Sigmoid colon (tissue), 6 donors: ENCODE measurements at regions not wholly inside any gene's neighbourhood (a gene's known extent, or its start where the extent isn't known, plus 50 kb on each side); places are given as distances from the start of the nearest gene placed in this dataset.

ENCODE experiments used
- DNase-seq: peaks from one replicate; pipeline ENCODE4 v3.0.0-alpha.2; 2019
- H3K27ac ChIP-seq, 4 donors: fragments of 200-600 bp; sonication (generic); one replicate each; pipeline ENCODE4 v1.5.1; 2016 to 2019; ENCODE audit warnings: mild to moderate bottlenecking in 1 of 4
- H3K27me3 ChIP-seq, 3 donors: fragments of 200-600 bp; sonication (generic); one replicate each; pipeline ENCODE4 v1.5.1; 2019; ENCODE audit warnings: mild to moderate bottlenecking in 1 of 3
- H3K36me3 ChIP-seq, 4 donors: fragments of 200-600 bp; sonication (generic); one replicate each; pipeline ENCODE4 v1.5.1; 2016 to 2019
- H3K4me1 ChIP-seq, 4 donors: fragments of 200-600 bp; sonication (generic); one replicate each; pipeline ENCODE4 v1.5.1; 2017 to 2019
- H3K4me3 ChIP-seq, 4 donors: fragments of 200-600 bp; sonication (generic); one replicate each; pipeline ENCODE4 v1.5.1; 2017 to 2019; ENCODE audit warnings: mild to moderate bottlenecking in 2 of 4, moderate library complexity in 1 of 4
- H3K9me3 ChIP-seq, 4 donors: fragments of 200-600 bp in 3 of 4; sonication (generic) in 3 of 4; one replicate each; pipeline versions ENCODE4 v1.5.1 to v1.6.1; 2013 to 2019
- EP300 ChIP-seq, 4 donors: sonication (generic); formaldehyde crosslinking; IDR thresholded peaks; one replicate each; pipeline ENCODE4 v1.6.1; 2017; ENCODE audit warnings: antibody characterized with exemption in 4 of 4
- POLR2A ChIP-seq, 2 donors: fragments of 450-650 bp; IDR thresholded peaks; one replicate each; pipeline ENCODE4 v1.6.1; 2016; ENCODE audit warnings: antibody characterized with exemption in 2 of 2, mild to moderate bottlenecking in 2 of 2, moderate library complexity in 2 of 2
- POLR2AphosphoS5 ChIP-seq, 4 donors: sonication (generic); formaldehyde crosslinking; IDR thresholded peaks; one replicate each; pipeline ENCODE4 v1.6.1; 2017; ENCODE audit warnings: antibody characterized with exemption in 4 of 4
- WGBS, 2 donors: extraction: QIAGEN DNeasy Blood & Tissue Kit; methylation state at CpG; one replicate each; pipeline ENCODE4 v1.1.7; 2013; 5-methylcytosine and 5-hydroxymethylcytosine counted together
- intact Hi-C: fragments of 100-400 bp; cut with DNase I; formaldehyde crosslinking; loops from one replicate; pipeline ENCODE4 v1.15.1; 2023
- TF ChIP-seq, protein P1 (sequence below), 4 experiments: fragments of 450-650 bp in 3 of 4; fragments of 200-600 bp in 1 of 4; IDR thresholded peaks; one replicate each; pipeline ENCODE4 v1.5.1; 2016 to 2019; ENCODE audit warnings: antibody characterized with exemption in 4 of 4, mild to moderate bottlenecking in 3 of 4, moderate library complexity in 2 of 4
- donor health status: healthy with polysubstance abuse.
- donor health status: healthy.

- Histone ChIP-seq H3K27ac (no peak overlapping the region), H3K27me3 (no peaks in the 10 kb centered on the region), H3K4me3 (no peak overlapping the region), H3K36me3 (no peaks in the 10 kb centered on the region), H3K4me1 (no peaks in the 10 kb centered on the region), H3K9me3 (peaks cover 0 to 13% (median 2%) of the 10 kb centered on the region in 4 donors)
- TF ChIP-seq, protein P1, sequence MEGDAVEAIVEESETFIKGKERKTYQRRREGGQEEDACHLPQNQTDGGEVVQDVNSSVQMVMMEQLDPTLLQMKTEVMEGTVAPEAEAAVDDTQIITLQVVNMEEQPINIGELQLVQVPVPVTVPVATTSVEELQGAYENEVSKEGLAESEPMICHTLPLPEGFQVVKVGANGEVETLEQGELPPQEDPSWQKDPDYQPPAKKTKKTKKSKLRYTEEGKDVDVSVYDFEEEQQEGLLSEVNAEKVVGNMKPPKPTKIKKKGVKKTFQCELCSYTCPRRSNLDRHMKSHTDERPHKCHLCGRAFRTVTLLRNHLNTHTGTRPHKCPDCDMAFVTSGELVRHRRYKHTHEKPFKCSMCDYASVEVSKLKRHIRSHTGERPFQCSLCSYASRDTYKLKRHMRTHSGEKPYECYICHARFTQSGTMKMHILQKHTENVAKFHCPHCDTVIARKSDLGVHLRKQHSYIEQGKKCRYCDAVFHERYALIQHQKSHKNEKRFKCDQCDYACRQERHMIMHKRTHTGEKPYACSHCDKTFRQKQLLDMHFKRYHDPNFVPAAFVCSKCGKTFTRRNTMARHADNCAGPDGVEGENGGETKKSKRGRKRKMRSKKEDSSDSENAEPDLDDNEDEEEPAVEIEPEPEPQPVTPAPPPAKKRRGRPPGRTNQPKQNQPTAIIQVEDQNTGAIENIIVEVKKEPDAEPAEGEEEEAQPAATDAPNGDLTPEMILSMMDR (IDR thresholded peaks at IDR 0.05), result no peak
- TF ChIP-seq POLR2A (IDR thresholded peaks at IDR 0.05) (no peak), EP300 (IDR thresholded peaks at IDR 0.05) (no peak), POLR2AphosphoS5 (IDR thresholded peaks at IDR 0.05) (no peak)
- 77 to 82% methylated on average over 2 of the region's 2 CpGs for WGBS, 2 donors
- DNase-seq, result no peak
- intact Hi-C loops, result no loop called here
These were observed 333.4 kb upstream of the TBX3 start for GRCh38 chr12:115017346-115017745.

- Histone ChIP-seq H3K9me3 (no peaks in the 10 kb centered on the region), H3K36me3 (no peaks in the 10 kb centered on the region), H3K4me3 (no peak overlapping the region), H3K27ac (peak overlapping the region in 3 of 4 donors; percentile 12 to 36 (median 31)), H3K27me3 (no peaks in the 10 kb centered on the region), H3K4me1 (no peaks in the 10 kb centered on the region)
- intact Hi-C loops, result no loop called here
- 55 to 75% methylated on average over 15 of the region's 15 CpGs for WGBS, 2 donors
- DNase-seq, result no peak
- TF ChIP-seq POLR2AphosphoS5 (IDR thresholded peaks at IDR 0.05) (no peak), EP300 (IDR thresholded peaks at IDR 0.05) (no peak), POLR2A (IDR thresholded peaks at IDR 0.05) (no peak)
- TF ChIP-seq, protein P1 (IDR thresholded peaks at IDR 0.05), result no peak
These were observed 329.4 kb upstream of the TBX3 start for GRCh38 chr12:115013236-115013981.

- no peaks in the 10 kb centered on the region for H3K36me3 ChIP-seq
- TF ChIP-seq POLR2AphosphoS5 (IDR thresholded peaks at IDR 0.05), result no peak
- no peak for TF ChIP-seq POLR2A (IDR thresholded peaks at IDR 0.05)
- no peak for TF ChIP-seq EP300 (IDR thresholded peaks at IDR 0.05)
- TF ChIP-seq, protein P1 (IDR thresholded peaks at IDR 0.05), result no peak
- H3K27ac ChIP-seq, result peak overlapping the region in 3 of 4 donors; percentile 12 to 36 (median 31)
- H3K9me3 ChIP-seq, result no peaks in the 10 kb centered on the region
- no peaks in the 10 kb centered on the region for H3K4me1 ChIP-seq
- no peaks in the 10 kb centered on the region for H3K27me3 ChIP-seq
- no peak overlapping the region for H3K4me3 ChIP-seq
- DNase-seq, result no peak
- 75 to 82% methylated on average over 11 of the region's 11 CpGs for WGBS, 2 donors
- intact Hi-C loops, result no loop called here
These were observed 328.9 kb upstream of the TBX3 start for GRCh38 chr12:115012861-115013235.

GRCh38 chr12:115011703-115012102 lies 327.7 kb upstream of the TBX3 start:
- Histone ChIP-seq H3K9me3 (no peaks in the 10 kb centered on the region), H3K27me3 (no peaks in the 10 kb centered on the region), H3K4me1 (no peaks in the 10 kb centered on the region), H3K36me3 (no peaks in the 10 kb centered on the region), H3K27ac (no peak overlapping the region), H3K4me3 (no peak overlapping the region)
- no peak for DNase-seq
- intact Hi-C loops, result no loop called here
- 76 to 80% methylated on average over 3 of the region's 3 CpGs for WGBS, 2 donors
- no peak for TF ChIP-seq POLR2AphosphoS5 (IDR thresholded peaks at IDR 0.05)
- TF ChIP-seq, protein P1 (IDR thresholded peaks at IDR 0.05), result no peak
- TF ChIP-seq EP300 (IDR thresholded peaks at IDR 0.05), result no peak
- no peak for TF ChIP-seq POLR2A (IDR thresholded peaks at IDR 0.05)
